ENCODE measurements at regions not wholly inside any gene's neighbourhood (a gene's known extent, or its start where the extent isn't known, plus 50 kb on each side); places are given as distances from the start of the nearest gene placed in this dataset.

DNA sequence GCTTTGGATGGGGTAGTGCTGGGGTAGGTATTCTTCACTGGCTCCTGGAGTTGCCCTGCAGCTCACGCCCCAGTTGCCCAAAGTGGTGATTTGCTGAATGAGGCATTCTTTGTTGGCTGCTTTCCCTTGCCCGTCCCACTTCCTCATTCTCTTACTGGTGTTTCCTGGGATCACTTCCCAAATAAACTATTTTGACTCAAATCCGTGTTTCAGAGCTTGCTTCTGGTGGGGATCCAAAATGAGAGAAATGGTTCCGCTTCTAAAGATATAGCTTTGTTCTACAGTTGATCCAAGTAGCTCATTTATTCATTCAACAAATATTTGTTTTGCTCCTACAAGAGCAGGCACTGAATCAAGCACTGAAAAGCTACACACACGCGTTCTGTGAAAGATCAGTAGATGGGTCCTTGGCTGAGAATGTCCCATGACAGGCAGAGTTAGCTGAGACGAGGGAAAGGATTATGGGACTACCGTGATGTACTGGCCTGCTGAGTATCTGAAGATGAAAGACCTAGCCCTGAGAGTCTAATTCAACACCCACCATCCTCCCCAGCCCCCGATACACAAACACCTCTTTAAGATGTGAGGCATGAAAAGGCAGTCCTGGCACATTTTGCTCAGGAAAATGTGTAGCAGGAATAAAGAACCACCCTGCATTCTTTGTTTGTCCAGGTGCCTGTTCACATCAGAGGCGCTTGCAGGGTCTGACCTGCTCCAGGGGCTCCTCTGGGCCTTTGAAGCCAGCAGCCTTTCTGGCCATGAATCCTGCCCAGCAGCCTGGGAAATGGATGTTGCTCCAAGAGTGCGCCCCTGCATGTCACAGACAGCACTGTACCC, 143.1 kb upstream of the RANBP3L start:
- TF ChIP-seq POLR2A (IDR thresholded peaks at IDR 0.05; ENCODE audit: low read depth, low read length): no peak
- TF ChIP-seq POLR2AphosphoS5 (IDR thresholded peaks at IDR 0.05; ENCODE audit: low read depth, low read length): no peak
- no peak for TF ChIP-seq TAF1 (IDR thresholded peaks at IDR 0.05; ENCODE audit: borderline replicate concordance, low read depth, low read length)

Measured in GM12892 (cell line).